ENCODE measurements at regions not wholly inside any gene's neighbourhood (a gene's known extent, or its start where the extent isn't known, plus 50 kb on each side); places are given as distances from the start of the nearest gene placed in this dataset.

GRCh38 chr12:41681898-41682297 is 462.8 kb downstream of the GXYLT1 start:
- H3K4me3 ChIP-seq, result no peak overlapping the region
- H3K4me1 ChIP-seq, result no peaks in the 10 kb centered on the region
- no peaks in the 10 kb centered on the region for H3K27me3 ChIP-seq
- ATAC-seq, result no peak
- H3K36me3 ChIP-seq, result no peaks in the 10 kb centered on the region
- H3K27ac ChIP-seq, result no peak overlapping the region
- 56 to 78% methylated on average over 2 to 3 of the region's 3 CpGs for WGBS, 2 donors (ENCODE audit: low coverage in 1 of 2)
- H3K9me3 ChIP-seq, result no peaks in the 10 kb centered on the region
- TF ChIP-seq CTCF (IDR thresholded peaks at IDR 0.05) (no peak), POLR2AphosphoS5 (IDR thresholded peaks at IDR 0.05) (no peak), EP300 (IDR thresholded peaks at IDR 0.05) (no peak), POLR2A (IDR thresholded peaks at IDR 0.05) (no peak)

- no peaks in the 10 kb centered on the region for H3K9me3 ChIP-seq
- 90 to 100% methylated on average over 1 of the region's 1 CpG for WGBS, 2 donors (ENCODE audit: low coverage in 1 of 2)
- H3K27me3 ChIP-seq, result no peaks in the 10 kb centered on the region
- no peak overlapping the region for H3K27ac ChIP-seq
- no peak for ATAC-seq
- TF ChIP-seq CTCF (IDR thresholded peaks at IDR 0.05) (no peak), POLR2A (IDR thresholded peaks at IDR 0.05) (no peak), EP300 (IDR thresholded peaks at IDR 0.05) (no peak), POLR2AphosphoS5 (IDR thresholded peaks at IDR 0.05) (no peak)
- H3K4me3 ChIP-seq, result no peak overlapping the region
- no peaks in the 10 kb centered on the region for H3K4me1 ChIP-seq
- H3K36me3 ChIP-seq, result no peaks in the 10 kb centered on the region
Measured at GRCh38 chr12:41680155-41680554, 464.5 kb downstream of the GXYLT1 start.

DNA sequence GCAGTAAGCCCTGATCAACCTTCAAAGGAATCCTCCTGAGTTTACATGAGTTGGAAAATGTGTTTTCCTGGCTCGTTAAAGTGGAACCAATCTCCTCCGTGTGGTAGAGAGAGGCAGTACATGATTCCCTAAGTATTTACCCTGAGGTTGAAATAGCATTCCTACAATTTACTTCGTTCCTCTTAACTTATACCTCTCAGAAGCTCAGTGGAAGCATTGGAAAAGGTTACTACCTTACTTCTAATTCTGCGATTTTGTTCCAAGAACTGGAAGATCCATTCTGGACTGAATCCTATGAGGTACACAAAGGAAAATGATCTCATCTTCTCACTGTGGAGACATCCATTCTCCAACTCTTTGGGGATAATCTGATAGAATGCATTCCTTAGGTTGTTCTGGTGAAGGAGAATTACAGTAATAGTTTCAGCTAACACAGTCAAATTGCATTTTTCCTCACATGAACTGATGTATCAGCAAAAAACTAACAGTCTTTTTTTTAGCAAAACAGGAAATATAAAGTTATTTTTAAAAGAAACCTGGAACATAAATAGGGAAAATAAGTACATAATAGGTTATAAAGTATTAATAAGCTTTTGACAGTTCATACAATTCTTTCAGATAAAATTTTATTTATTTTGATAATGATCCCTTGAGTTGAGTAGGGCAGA is 475.6 kb downstream of the PDZRN4 start:
- 12 to 18% methylated on average over 4 of the region's 4 CpGs for WGBS, 2 donors (ENCODE audit: low coverage in 1 of 2)
- Histone ChIP-seq H3K27ac (no peak overlapping the region), H3K9me3 (no peaks in the 10 kb centered on the region), H3K27me3 (no peaks in the 10 kb centered on the region), H3K4me1 (no peaks in the 10 kb centered on the region), H3K36me3 (no peaks in the 10 kb centered on the region), H3K4me3 (no peak overlapping the region)
- ATAC-seq, result no peak
- TF ChIP-seq CTCF (IDR thresholded peaks at IDR 0.05) (peak; percentile 34 to 54 (median 42)), POLR2AphosphoS5 (IDR thresholded peaks at IDR 0.05) (no peak)

GRCh38 chr12:41661141-41661765 is 473.1 kb downstream of the PDZRN4 start:
- 65 to 80% methylated on average over 1 to 4 of the region's 4 CpGs for WGBS, 2 donors (ENCODE audit: low coverage in 1 of 2)

More at GRCh38 chr12:41661141-41661765, 473.1 kb downstream of the PDZRN4 start:
- Histone ChIP-seq H3K4me3 (no peak overlapping the region), H3K27ac (no peak overlapping the region), H3K36me3 (no peaks in the 10 kb centered on the region), H3K9me3 (no peaks in the 10 kb centered on the region), H3K27me3 (no peaks in the 10 kb centered on the region), H3K4me1 (no peaks in the 10 kb centered on the region)
- TF ChIP-seq EP300 (IDR thresholded peaks at IDR 0.05), result no peak
- TF ChIP-seq POLR2AphosphoS5 (IDR thresholded peaks at IDR 0.05), result no peak
- TF ChIP-seq CTCF (IDR thresholded peaks at IDR 0.05), result no peak
- no peak for TF ChIP-seq POLR2A (IDR thresholded peaks at IDR 0.05)
- ATAC-seq, result no peak

Data from gastroesophageal sphincter (tissue), 4 donors.